ENCODE measurements at regions not wholly inside any gene's neighbourhood (a gene's known extent, or its start where the extent isn't known, plus 50 kb on each side); places are given as distances from the start of the nearest gene placed in this dataset.
"Not testable (repeated sequence)": the region's sequence is repeated elsewhere in the genome, so short reads cannot be mapped to it uniquely, and the experiment has no call there.

DNA sequence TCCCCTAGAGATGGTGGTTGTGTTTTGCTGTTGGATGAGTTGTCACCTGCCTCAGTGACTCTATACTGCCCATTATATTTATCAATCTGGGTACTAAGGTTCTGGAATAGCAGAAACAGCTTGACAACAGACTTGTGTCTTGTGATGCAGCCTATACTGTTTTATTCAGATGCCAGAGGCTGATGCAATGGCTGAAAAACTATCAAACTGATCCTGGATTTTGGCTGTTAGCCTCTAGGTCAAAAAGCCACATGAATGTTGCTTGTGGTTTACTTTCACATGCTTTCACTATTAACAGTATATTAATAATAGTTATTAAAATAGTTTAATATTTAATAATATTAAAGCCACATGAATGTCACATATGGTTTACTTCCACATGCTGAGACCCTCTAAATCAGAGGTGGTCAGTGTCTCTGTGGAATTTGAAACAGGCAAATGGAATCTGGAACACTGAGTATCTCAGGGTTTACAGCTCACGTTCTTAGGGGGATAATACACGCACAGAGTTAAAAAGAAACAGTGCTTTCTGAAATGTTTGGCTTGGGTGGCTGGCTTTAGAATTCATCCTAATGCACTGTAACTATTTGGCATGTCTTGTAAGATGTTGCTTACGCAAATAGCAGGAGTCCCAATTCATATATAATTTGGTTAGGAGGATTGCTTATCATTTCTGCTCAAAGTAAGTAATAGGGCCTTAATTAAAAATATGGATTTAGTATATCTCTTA lies 82.5 kb upstream of the LCORL start:
- DNase-seq = no peak

DNA sequence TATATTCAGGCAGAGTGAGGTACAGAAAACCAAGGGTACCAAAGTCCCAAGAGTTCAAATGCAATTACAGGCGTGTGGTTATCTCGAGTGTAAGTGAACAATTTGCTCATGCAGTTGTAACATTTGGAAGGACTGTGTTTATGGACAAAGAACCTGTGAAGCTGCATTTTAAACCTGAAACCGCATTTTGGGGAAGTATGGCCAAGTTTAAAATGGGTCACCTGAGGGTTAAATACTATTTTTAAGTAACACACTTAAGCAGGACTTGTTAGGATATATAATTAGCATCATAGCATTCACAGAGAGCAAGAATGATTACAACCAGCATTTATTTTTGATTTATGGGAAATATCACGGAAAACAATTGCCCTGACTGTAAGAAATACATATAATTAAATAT lies 79.1 kb upstream of the LCORL start:
- no peak for DNase-seq

DNA sequence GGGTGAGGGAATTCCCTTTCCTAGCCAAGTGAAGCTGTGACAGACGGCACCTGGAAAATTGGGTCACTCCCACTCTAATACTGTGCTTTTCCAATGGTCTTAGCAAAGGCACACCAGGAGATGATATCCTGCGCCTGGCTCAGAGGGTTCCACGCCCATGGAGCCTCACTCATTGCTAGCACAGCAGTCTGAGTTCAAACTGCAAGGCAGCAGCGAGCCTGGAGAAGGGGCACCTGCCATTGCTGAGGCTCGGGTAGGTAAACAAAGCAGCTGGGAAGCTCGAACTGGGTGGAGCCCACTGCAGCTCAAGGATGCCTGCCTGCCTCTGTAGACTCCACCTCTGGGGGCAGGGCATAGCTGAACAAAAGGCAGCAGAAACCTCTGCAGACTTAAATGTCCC lies 68.9 kb upstream of the LCORL start:
- DNase-seq = not testable (repeated sequence)

DNA sequence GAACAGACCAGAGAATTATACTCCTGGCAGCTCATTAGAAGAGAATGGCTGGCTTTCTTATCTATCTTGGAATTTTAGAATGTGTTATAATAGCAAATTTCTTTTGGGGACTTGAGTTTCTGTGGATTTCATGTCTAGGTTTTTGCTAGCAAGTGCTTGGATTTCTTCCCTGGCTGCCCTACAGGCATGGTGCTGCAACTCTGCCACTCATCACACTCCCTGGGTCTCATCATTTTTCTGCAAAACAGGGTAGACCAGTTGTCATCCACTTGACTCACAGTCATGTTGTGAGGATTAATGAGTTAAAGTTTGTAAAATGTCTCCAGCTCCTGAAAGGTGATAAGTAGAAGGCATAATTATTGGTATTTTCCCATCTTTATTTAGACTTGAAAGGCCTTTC lies 60.7 kb upstream of the LCORL start:
- no peak for DNase-seq

DNA sequence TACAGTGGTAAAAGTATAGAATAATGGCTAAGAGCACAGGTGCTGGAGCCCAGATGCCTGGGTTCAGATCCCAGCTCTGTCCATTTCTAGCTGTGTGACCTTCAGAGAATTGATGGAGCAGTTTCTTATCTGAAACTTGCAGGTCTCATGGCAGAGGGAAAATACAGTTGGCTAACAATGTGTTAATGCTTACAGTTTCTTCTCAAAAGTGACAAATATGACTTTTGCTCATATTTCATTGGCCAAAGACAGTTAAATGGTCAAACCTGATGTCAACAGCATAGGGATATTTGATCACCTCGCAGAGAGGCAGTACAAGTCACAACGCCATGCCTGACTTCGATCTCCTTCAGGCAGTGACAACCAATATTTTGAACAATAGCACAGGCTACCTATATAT lies 60.2 kb upstream of the LCORL start:
- no peak for DNase-seq

- DNase-seq = no peak
Observed at GRCh38 chr4:18077808-18078207, 56.3 kb upstream of the LCORL start.

DNA sequence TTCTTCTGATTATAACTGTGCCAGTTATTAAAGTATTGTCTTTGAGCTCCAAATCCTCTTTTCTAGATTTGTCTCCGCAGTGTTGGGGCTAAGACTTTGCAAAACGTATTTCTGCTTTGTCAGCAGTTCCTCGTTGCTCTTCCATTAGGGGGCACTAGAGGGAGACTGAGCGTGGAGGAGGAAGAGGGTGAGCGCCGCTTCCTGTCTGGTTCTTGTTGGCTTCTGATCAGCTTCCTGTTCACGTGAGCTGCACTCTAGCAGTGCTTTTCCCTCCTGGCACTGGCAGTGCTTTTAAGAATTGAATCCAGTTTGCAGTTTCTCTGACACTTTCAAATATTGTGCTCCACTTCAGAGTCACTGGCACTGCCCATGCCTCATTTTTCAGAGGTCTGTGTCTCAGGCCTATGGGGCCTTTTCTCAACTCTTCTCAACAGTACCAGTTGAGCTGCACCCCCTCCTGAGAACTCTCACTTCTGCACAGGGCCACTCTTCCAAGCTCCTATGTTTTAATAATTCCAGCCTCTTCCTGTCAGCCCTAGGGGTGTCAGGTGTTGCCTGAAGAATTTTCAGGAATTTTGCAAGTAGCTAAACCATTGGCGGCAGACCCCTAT lies 54.4 kb upstream of the LCORL start:
- peak; percentile 68 to 71 for DNase-seq

GRCh38 chr4:18071894-18072293 lies 50.3 kb upstream of the LCORL start:
- DNase-seq = no peak
